ENCODE measurements at regions not wholly inside any gene's neighbourhood (a gene's known extent, or its start where the extent isn't known, plus 50 kb on each side); places are given as distances from the start of the nearest gene placed in this dataset.

DNA sequence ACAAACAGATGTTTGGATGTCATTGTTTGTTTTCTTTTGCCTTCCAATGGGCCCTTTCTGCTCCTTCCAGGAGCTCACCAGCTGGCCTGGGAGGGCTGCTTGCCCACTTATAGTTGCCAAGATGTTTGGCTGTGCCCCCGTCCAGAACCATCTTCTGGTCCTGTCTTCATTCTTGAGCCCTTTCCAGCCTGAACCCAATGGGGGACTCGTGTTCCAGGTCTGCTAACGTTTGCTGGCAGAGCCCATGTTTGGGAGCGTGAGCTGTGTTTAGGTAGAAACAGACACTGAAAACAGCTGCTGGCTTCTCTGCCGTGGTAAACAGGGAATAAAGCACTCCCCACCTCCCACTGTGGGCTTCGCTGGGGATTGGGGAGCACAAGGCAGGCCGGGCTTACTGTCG, 83.2 kb upstream of the SYT13 start:
- TF ChIP-seq ZNF274 (IDR thresholded peaks at IDR 0.05; ENCODE audit: low read depth, low read length) (no peak), SUZ12 (IDR thresholded peaks at IDR 0.05; ENCODE audit: extremely low read depth, insufficient read depth, insufficient read length) (no peak), YY1 (IDR thresholded peaks at IDR 0.05; ENCODE audit: insufficient read depth, insufficient read length) (no peak)

Data from NT2/D1 (cell line).